Esophagus muscularis mucosa (tissue), 4 donors: ENCODE measurements at regions not wholly inside any gene's neighbourhood (a gene's known extent, or its start where the extent isn't known, plus 50 kb on each side); places are given as distances from the start of the nearest gene placed in this dataset.

Experiments
- DNase-seq: peaks from one replicate; pipeline ENCODE4 v3.0.0-alpha.2; 2017; ENCODE audit errors: extremely low spot score
- H3K27ac ChIP-seq, 4 donors: fragments of 200-600 bp; sonication (generic); replicated peaks in 1 of 4; 1 replicate in 3 of 4; 2 replicates in 1 of 4; pipeline ENCODE4 v1.5.1; 2016 to 2019; ENCODE audit warnings: mild to moderate bottlenecking in 1 of 4
- H3K27me3 ChIP-seq, 4 donors: fragments of 200-600 bp; sonication (generic); one replicate each; pipeline versions ENCODE4 v1.5.1 to v1.6.0; 2016 to 2019
- H3K36me3 ChIP-seq, 4 donors: fragments of 200-600 bp; sonication (generic); one replicate each; pipeline ENCODE4 v1.5.1; 2016 to 2019
- H3K4me1 ChIP-seq, 4 donors: fragments of 200-600 bp; sonication (generic); one replicate each; pipeline ENCODE4 v1.5.1; 2016 to 2019
- H3K4me3 ChIP-seq, 4 donors: fragments of 200-600 bp; sonication (generic); 1 replicate in 2 of 4; 2 replicates in 2 of 4; pipeline ENCODE4 v1.5.1; 2016 to 2019; ENCODE audit warnings: mild to moderate bottlenecking in 4 of 4, moderate library complexity in 1 of 4
- H3K9me3 ChIP-seq, 4 donors: fragments of 200-600 bp; sonication (generic); 1 replicate in 3 of 4; 2 replicates in 1 of 4; pipeline ENCODE4 v1.5.1; 2016 to 2019
- EP300 ChIP-seq: sonication (generic); formaldehyde crosslinking; IDR thresholded peaks from one replicate; pipeline ENCODE4 v1.6.1; 2017; ENCODE audit warnings: antibody characterized with exemption
- POLR2A ChIP-seq: fragments of 450-650 bp; IDR thresholded peaks from one replicate; pipeline ENCODE4 v1.6.1; 2017; ENCODE audit warnings: antibody characterized with exemption, moderate library complexity, mild to moderate bottlenecking, low read depth
- POLR2AphosphoS5 ChIP-seq, 2 donors: sonication (generic); formaldehyde crosslinking; IDR thresholded peaks; one replicate each; pipeline ENCODE4 v1.6.1; 2017; ENCODE audit warnings: antibody characterized with exemption in 2 of 2
- WGBS: methylation state at CpG from one replicate; pipeline ENCODE4 v1.1.5; 2018; 5-methylcytosine and 5-hydroxymethylcytosine counted together
- intact Hi-C: fragments of 100-400 bp; cut with DNase I; formaldehyde crosslinking; loops from one replicate; pipeline ENCODE4 v1.15.1; 2023
- TF ChIP-seq, protein P1 (sequence below), 3 experiments: fragments of 200-600 bp in 2 of 3; fragments of 450-650 bp in 1 of 3; sonication (generic) in 2 of 3; IDR thresholded peaks; one replicate each; pipeline ENCODE4 v1.5.1; 2017 to 2019; ENCODE audit warnings: antibody characterized with exemption in 3 of 3, mild to moderate bottlenecking in 2 of 3, moderate library complexity in 1 of 3

- Histone ChIP-seq H3K36me3 (no peaks in the 10 kb centered on the region), H3K9me3 (no peaks in the 10 kb centered on the region), H3K4me1 (no peaks in the 10 kb centered on the region), H3K27ac (no peak overlapping the region), H3K4me3 (no peak overlapping the region), H3K27me3 (peaks cover 0 to 7% (median 0%) of the 10 kb centered on the region in 4 donors)
- TF ChIP-seq EP300 (no peak), POLR2AphosphoS5 (IDR thresholded peaks at IDR 0.05) (no peak), POLR2A (no peak)
- TF ChIP-seq, protein P1, sequence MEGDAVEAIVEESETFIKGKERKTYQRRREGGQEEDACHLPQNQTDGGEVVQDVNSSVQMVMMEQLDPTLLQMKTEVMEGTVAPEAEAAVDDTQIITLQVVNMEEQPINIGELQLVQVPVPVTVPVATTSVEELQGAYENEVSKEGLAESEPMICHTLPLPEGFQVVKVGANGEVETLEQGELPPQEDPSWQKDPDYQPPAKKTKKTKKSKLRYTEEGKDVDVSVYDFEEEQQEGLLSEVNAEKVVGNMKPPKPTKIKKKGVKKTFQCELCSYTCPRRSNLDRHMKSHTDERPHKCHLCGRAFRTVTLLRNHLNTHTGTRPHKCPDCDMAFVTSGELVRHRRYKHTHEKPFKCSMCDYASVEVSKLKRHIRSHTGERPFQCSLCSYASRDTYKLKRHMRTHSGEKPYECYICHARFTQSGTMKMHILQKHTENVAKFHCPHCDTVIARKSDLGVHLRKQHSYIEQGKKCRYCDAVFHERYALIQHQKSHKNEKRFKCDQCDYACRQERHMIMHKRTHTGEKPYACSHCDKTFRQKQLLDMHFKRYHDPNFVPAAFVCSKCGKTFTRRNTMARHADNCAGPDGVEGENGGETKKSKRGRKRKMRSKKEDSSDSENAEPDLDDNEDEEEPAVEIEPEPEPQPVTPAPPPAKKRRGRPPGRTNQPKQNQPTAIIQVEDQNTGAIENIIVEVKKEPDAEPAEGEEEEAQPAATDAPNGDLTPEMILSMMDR (IDR thresholded peaks at IDR 0.05) = no peak
- no peak for DNase-seq
- intact Hi-C loops = no loop called here
- WGBS = 100% methylated on average over 4 of the region's 4 CpGs
Observed at GRCh38 chr15:98143116-98143515, 182.6 kb downstream of the ARRDC4 start.

DNA sequence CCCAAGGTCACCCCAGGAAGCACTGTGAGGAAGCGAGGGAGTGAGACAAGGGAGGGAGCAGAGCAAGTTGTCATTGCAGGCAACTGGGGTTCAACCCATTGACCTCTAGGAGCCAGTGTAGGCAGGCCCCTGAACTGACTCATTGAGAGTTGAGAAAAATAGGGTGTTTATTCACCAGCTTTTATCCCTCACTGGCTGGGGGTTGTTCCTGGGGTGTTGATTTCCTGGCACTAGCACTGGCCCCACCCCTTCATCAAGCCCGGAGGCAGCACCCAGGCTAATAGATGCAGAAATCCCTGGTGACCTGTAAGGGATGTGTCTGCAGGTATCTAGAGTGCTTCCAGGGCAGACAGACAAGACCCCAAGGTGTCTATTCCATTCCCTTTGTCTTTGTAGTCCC lies 183.9 kb downstream of the ARRDC4 start:
- no peaks in the 10 kb centered on the region for H3K4me1 ChIP-seq
- TF ChIP-seq POLR2AphosphoS5 (IDR thresholded peaks at IDR 0.05) (no peak), EP300 (no peak), POLR2A (no peak)
- TF ChIP-seq, protein P1 (IDR thresholded peaks at IDR 0.05) = no peak
- no peak overlapping the region for H3K4me3 ChIP-seq
- no peak overlapping the region for H3K27ac ChIP-seq
- no peaks in the 10 kb centered on the region for H3K36me3 ChIP-seq
- no peaks in the 10 kb centered on the region for H3K9me3 ChIP-seq
- H3K27me3 ChIP-seq = peaks cover 0 to 7% (median 0%) of the 10 kb centered on the region in 4 donors
- no peak for DNase-seq
- WGBS = 67% methylated on average over 2 of the region's 2 CpGs
- intact Hi-C loops = no loop called here

- 78% methylated on average over 17 of the region's 17 CpGs for WGBS
- Histone ChIP-seq H3K4me3 (no peak overlapping the region), H3K27me3 (peaks cover 0 to 7% (median 0%) of the 10 kb centered on the region in 4 donors), H3K27ac (no peak overlapping the region), H3K36me3 (no peaks in the 10 kb centered on the region), H3K4me1 (no peaks in the 10 kb centered on the region), H3K9me3 (no peaks in the 10 kb centered on the region)
- TF ChIP-seq EP300 (no peak), POLR2AphosphoS5 (IDR thresholded peaks at IDR 0.05) (no peak), POLR2A (no peak)
- TF ChIP-seq, protein P1 (IDR thresholded peaks at IDR 0.05) = no peak
- intact Hi-C loops = no loop called here
- DNase-seq = no peak
Observed at GRCh38 chr15:98146031-98146820, 185.7 kb downstream of the ARRDC4 start.

DNA sequence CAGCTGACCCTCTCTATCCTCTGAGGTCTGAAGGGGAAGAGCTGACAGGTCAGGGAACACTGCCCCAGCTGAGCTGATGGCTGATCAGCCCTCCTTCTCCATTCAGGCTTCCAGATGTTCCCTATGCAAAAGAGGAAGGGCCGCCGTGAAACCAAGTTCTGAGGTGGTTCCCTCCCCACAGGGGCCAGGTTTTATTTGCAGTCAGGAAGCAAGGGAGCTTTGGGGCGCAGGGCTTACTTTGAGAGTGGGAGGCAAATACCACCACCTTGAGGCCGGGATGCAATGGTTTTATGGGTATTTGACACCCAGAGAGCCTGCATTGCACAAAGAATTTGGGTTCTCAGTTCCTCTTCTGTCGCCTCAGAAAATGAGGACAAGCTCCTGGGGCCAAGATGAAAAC lies 186.9 kb downstream of the ARRDC4 start:
- Histone ChIP-seq H3K4me1 (no peaks in the 10 kb centered on the region), H3K27ac (no peak overlapping the region), H3K4me3 (no peak overlapping the region), H3K27me3 (peaks cover 0 to 7% (median 0%) of the 10 kb centered on the region in 4 donors), H3K9me3 (no peaks in the 10 kb centered on the region), H3K36me3 (no peaks in the 10 kb centered on the region)
- no peak for DNase-seq
- intact Hi-C loops = no loop called here
- TF ChIP-seq POLR2A (no peak), POLR2AphosphoS5 (IDR thresholded peaks at IDR 0.05) (no peak), EP300 (no peak)
- TF ChIP-seq, protein P1 (IDR thresholded peaks at IDR 0.05) = no peak
- WGBS = 37% methylated on average over 5 of the region's 5 CpGs
